Transverse colon (tissue), 4 donors: ENCODE measurements at regions not wholly inside any gene's neighbourhood (a gene's known extent, or its start where the extent isn't known, plus 50 kb on each side); places are given as distances from the start of the nearest gene placed in this dataset.

Experiments used
- DNase-seq: peaks from one replicate; pipeline ENCODE4 v3.0.0-alpha.2; 2019
- H3K27ac ChIP-seq, 4 donors: fragments of 200-600 bp; sonication (generic); 2 replicates each; pipeline ENCODE4 v1.5.1; 2016 to 2018; ENCODE audit warnings: inconsistent platforms in 4 of 4
- H3K27me3 ChIP-seq: fragments of 200-600 bp; sonication (generic); 2 replicates; pipeline ENCODE4 v1.5.1; 2017; ENCODE audit warnings: inconsistent platforms
- H3K36me3 ChIP-seq, 4 donors: fragments of 200-600 bp; sonication (generic); 2 replicates each; pipeline ENCODE4 v1.5.1; 2017 to 2019; ENCODE audit warnings: inconsistent platforms in 4 of 4
- H3K4me1 ChIP-seq, 4 donors: fragments of 200-600 bp; sonication (generic); 2 replicates each; pipeline ENCODE4 v1.5.1; 2017 to 2020; ENCODE audit warnings: inconsistent platforms in 4 of 4
- H3K4me3 ChIP-seq, 4 donors: fragments of 200-600 bp; sonication (generic); 1 replicate in 1 of 4; 2 replicates in 3 of 4; pipeline versions ENCODE4 v1.5.1 to v1.6.1; 2017 to 2019; ENCODE audit warnings: inconsistent platforms in 4 of 4
- H3K9me3 ChIP-seq, 2 donors: fragments of 200-600 bp; sonication (generic); 2 replicates each; pipeline ENCODE4 v1.5.1; 2017 to 2019; ENCODE audit warnings: inconsistent platforms in 2 of 2
- CTCF ChIP-seq, 5 experiments: fragments of 200-600 bp in 3 of 5; fragments of 450-650 bp in 2 of 5; sonication (generic) in 3 of 5; IDR thresholded peaks; 1 replicate in 2 of 5; 2 replicates in 3 of 5; pipeline ENCODE4 v1.5.1; 2016 to 2017; ENCODE audit warnings: antibody characterized with exemption in 5 of 5, inconsistent platforms in 3 of 5, mild to moderate bottlenecking in 2 of 5, moderate library complexity in 1 of 5
- EP300 ChIP-seq: sonication (generic); formaldehyde crosslinking; IDR thresholded peaks from one replicate; pipeline ENCODE4 v1.6.1; 2017; ENCODE audit warnings: antibody characterized with exemption, low read depth
- POLR2A ChIP-seq: fragments of 450-650 bp; IDR thresholded peaks from one replicate; pipeline ENCODE4 v1.6.1; 2016; ENCODE audit warnings: antibody characterized with exemption, mild to moderate bottlenecking, moderate library complexity
- POLR2AphosphoS5 ChIP-seq, 3 donors: sonication (generic); formaldehyde crosslinking; IDR thresholded peaks; one replicate each; pipeline ENCODE4 v1.6.1; 2016; ENCODE audit warnings: antibody characterized with exemption in 3 of 3
- WGBS, 2 donors: methylation state at CpG; one replicate each; pipeline ENCODE4 v1.1.5; 2018; ENCODE audit warnings: low coverage in 1 of 2; 5-methylcytosine and 5-hydroxymethylcytosine counted together
- in situ Hi-C, 4 donors: fragments of 200-750 bp; cut with MboI; loops; one replicate each; pipeline versions ENCODE4 v1.15.0 to v1.15.1; 2017; ENCODE audit warnings: low sequenced_read_pairs in 3 of 4, low pct_ligation_motif_present in 1 of 4, low pct_unique_long_range_greater_than_20kb in 1 of 4
- intact Hi-C: fragments of 100-400 bp; cut with DNase I; formaldehyde crosslinking; loops from one replicate; pipeline ENCODE4 v1.15.1; 2023; ENCODE audit warnings: low total_unique reads

- TF ChIP-seq CTCF (IDR thresholded peaks at IDR 0.05), result no peak
- TF ChIP-seq POLR2A, result no peak
- TF ChIP-seq POLR2AphosphoS5 (IDR thresholded peaks at IDR 0.05), result no peak
- TF ChIP-seq EP300, result no peak
- H3K4me3 ChIP-seq, result no peak overlapping the region
- H3K27ac ChIP-seq, result no peak overlapping the region
- H3K9me3 ChIP-seq, result no peaks in the 10 kb centered on the region
- 40 to 72% methylated on average over 1 to 2 of the region's 2 CpGs for WGBS, 2 donors
- no peaks in the 10 kb centered on the region for H3K4me1 ChIP-seq
- H3K36me3 ChIP-seq, result no peaks in the 10 kb centered on the region
- in situ Hi-C loops, result no loop called here
- no peaks in the 10 kb centered on the region for H3K27me3 ChIP-seq
- no peak for DNase-seq
- intact Hi-C loops, result no loop called here
Observed at GRCh38 chr11:92128026-92128425, 96.6 kb upstream of the FAT3 start.

- in situ Hi-C loops, result no loop called here
- TF ChIP-seq CTCF (IDR thresholded peaks at IDR 0.05), result no peak
- TF ChIP-seq POLR2A, result no peak
- no peak for TF ChIP-seq EP300
- TF ChIP-seq POLR2AphosphoS5 (IDR thresholded peaks at IDR 0.05), result no peak
Observed at GRCh38 chr11:92125321-92125720, 99.3 kb upstream of the FAT3 start.

GRCh38 chr11:92123540-92123939 lies 101.1 kb upstream of the FAT3 start:
- in situ Hi-C loops (no loop called here), intact Hi-C loops (no loop called here)
- Histone ChIP-seq H3K36me3 (no peaks in the 10 kb centered on the region), H3K27ac (no peak overlapping the region), H3K4me3 (no peak overlapping the region), H3K4me1 (no peaks in the 10 kb centered on the region), H3K9me3 (no peaks in the 10 kb centered on the region), H3K27me3 (no peaks in the 10 kb centered on the region)
- 41% methylated on average over 1 of the region's 1 CpG; no CpG with 5 or more reads in 1 of the 2 donors for WGBS, 2 donors
- TF ChIP-seq EP300 (no peak), POLR2AphosphoS5 (IDR thresholded peaks at IDR 0.05) (no peak), POLR2A (no peak), CTCF (IDR thresholded peaks at IDR 0.05) (no peak)
- DNase-seq, result no peak

More at GRCh38 chr11:92125321-92125720, 99.3 kb upstream of the FAT3 start:
- Histone ChIP-seq H3K27me3 (no peaks in the 10 kb centered on the region), H3K4me1 (no peaks in the 10 kb centered on the region), H3K27ac (no peak overlapping the region), H3K9me3 (no peaks in the 10 kb centered on the region), H3K36me3 (no peaks in the 10 kb centered on the region), H3K4me3 (no peak overlapping the region)
- intact Hi-C loops, result no loop called here
- no peak for DNase-seq

- 46 to 50% methylated on average over 1 of the region's 1 CpG for WGBS, 2 donors
- in situ Hi-C loops (no loop called here), intact Hi-C loops (no loop called here)
- TF ChIP-seq CTCF (IDR thresholded peaks at IDR 0.05), result no peak
- no peak for TF ChIP-seq POLR2A
- TF ChIP-seq EP300, result no peak
- no peak for TF ChIP-seq POLR2AphosphoS5 (IDR thresholded peaks at IDR 0.05)
- H3K4me3 ChIP-seq, result no peak overlapping the region
- no peak overlapping the region for H3K27ac ChIP-seq
- H3K36me3 ChIP-seq, result no peaks in the 10 kb centered on the region
- H3K4me1 ChIP-seq, result no peaks in the 10 kb centered on the region
- H3K9me3 ChIP-seq, result no peaks in the 10 kb centered on the region
- H3K27me3 ChIP-seq, result no peaks in the 10 kb centered on the region
- DNase-seq, result no peak
Observed at GRCh38 chr11:92122561-92122960, 102.1 kb upstream of the FAT3 start.
